PC-9 (cell line): ENCODE measurements at regions not wholly inside any gene's neighbourhood (a gene's known extent, or its start where the extent isn't known, plus 50 kb on each side); places are given as distances from the start of the nearest gene placed in this dataset.

ENCODE experiments used
- BruUV-seq: library from RNA; stranded (reverse); fragments of 400-500 nt; replicated peaks from 2 replicates; lab custom pipeline; 2021; lab: Mats Ljungman, UMichigan
- CTCF ChIA-PET: fragments of 300-600 bp; sonication (Branson Sonifier 250); formaldehyde crosslinking; loops from one replicate; lab custom pipeline; 2022; ENCODE audit warnings: antibody characterized with exemption; lab: Charles Lee
- POLR2A ChIA-PET: fragments of 300-600 bp; sonication (Branson Sonifier 250); formaldehyde crosslinking; loops from one replicate; lab custom pipeline; 2022; ENCODE audit warnings: antibody characterized with exemption; ENCODE audit not compliant: unreplicated experiment; lab: Charles Lee
- DNase-seq, 2 experiments: peaks; one replicate each; pipeline versions ENCODE4 v3.0.0 to v3.0.0-alpha.2; 2015 to 2022; ENCODE audit warnings: mixed read lengths in 1 of 2
- H2AFZ ChIP-seq: fragments of 200-600 bp; sonication (generic); 2 replicates; pipeline ENCODE4 v1.8.1; 2017; ENCODE audit warnings: antibody characterized with exemption
- H3F3A ChIP-seq: fragments of 200-600 bp; sonication (generic); 2 replicates; pipeline ENCODE4 v1.8.1; 2017; ENCODE audit warnings: antibody characterized with exemption, mild to moderate bottlenecking, low read depth; ENCODE audit not compliant: insufficient read depth
- H3K27ac ChIP-seq: fragments of 200-600 bp; sonication (generic); 2 replicates; pipeline ENCODE4 v1.6.1; 2016; ENCODE audit warnings: mixed run types
- H3K27me3 ChIP-seq: fragments of 200-600 bp; sonication (generic); 2 replicates; pipeline ENCODE4 v1.6.1; 2016; ENCODE audit warnings: low read depth, mixed run types; ENCODE audit not compliant: insufficient read depth
- H3K36me3 ChIP-seq: fragments of 200-600 bp; sonication (generic); 2 replicates; pipeline ENCODE4 v1.6.1; 2016; ENCODE audit warnings: low read depth, mixed run types
- H3K4me1 ChIP-seq: fragments of 200-600 bp; sonication (generic); replicated peaks from 2 replicates; pipeline ENCODE4 v1.6.1; 2016; ENCODE audit warnings: mixed run types; ENCODE audit not compliant: insufficient read depth
- H3K4me2 ChIP-seq: fragments of 200-600 bp; sonication (generic); 2 replicates; pipeline ENCODE4 v1.6.1; 2017; ENCODE audit warnings: mixed run types
- H3K4me3 ChIP-seq: fragments of 200-600 bp; sonication (generic); 2 replicates; pipeline ENCODE4 v1.6.1; 2016; ENCODE audit warnings: mixed run types
- H3K79me2 ChIP-seq: fragments of 200-600 bp; sonication (generic); 2 replicates; pipeline ENCODE4 v1.6.1; 2017; ENCODE audit warnings: low read depth, mixed run types
- H3K9me2 ChIP-seq: fragments of 200-600 bp; sonication (generic); 2 replicates; pipeline ENCODE4 v1.8.1; 2017; ENCODE audit warnings: mild to moderate bottlenecking; ENCODE audit not compliant: insufficient read depth
- H3K9me3 ChIP-seq: fragments of 200-600 bp; sonication (generic); 2 replicates; pipeline ENCODE4 v1.8.1; 2016; ENCODE audit warnings: low read depth; ENCODE audit not compliant: insufficient read depth
- H4K20me1 ChIP-seq: fragments of 200-600 bp; sonication (generic); 2 replicates; pipeline ENCODE4 v1.8.1; 2017; ENCODE audit not compliant: insufficient read depth
- CTCF ChIP-seq: fragments of 200-600 bp; sonication (generic); conservative IDR thresholded peaks from 2 replicates; pipeline ENCODE4 v1.6.1; 2017; ENCODE audit warnings: mixed run types, antibody characterized with exemption, mild to moderate bottlenecking, moderate library complexity
- EZH2 ChIP-seq: fragments of 200-600 bp; sonication (generic); IDR thresholded peaks from 2 replicates; pipeline ENCODE4 v1.8.0; 2017; ENCODE audit warnings: antibody characterized with exemption, low read depth
- intact Hi-C: fragments of 100-400 bp; cut with micrococcal nuclease; formaldehyde crosslinking; loops from one replicate; pipeline ENCODE4 v1.10.0; 2022; ENCODE audit not compliant: unreplicated experiment

- POLR2A ChIA-PET: no interaction called here
- H3K4me1 ChIP-seq: no peaks in the 10 kb centered on the region
- no TSS peak for BruUV-seq
These were observed 337.2 kb upstream of the API5 start for GRCh38 chr11:42974510-42975179.

DNA sequence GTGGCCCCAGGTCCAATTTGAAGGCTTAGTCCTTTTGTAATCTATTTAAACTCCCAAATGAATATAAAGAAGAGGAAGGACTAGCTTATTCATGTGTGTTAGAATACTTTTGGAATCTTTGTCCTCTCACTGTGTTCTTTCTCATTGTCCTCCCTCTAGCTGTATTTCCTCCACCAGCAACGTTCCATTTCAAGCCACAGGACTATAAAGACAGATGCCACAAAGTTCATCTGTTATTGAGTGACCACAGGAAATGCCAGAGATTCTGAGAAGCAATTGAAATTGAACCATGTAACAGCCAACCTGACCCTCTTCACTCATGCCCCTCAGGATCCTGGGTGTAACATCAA is 336.6 kb upstream of the API5 start:
- Histone ChIP-seq H3K4me2 (no peak overlapping the region), H3K4me3 (no peak overlapping the region)
- CTCF ChIA-PET: no interaction called here

More at GRCh38 chr11:42974510-42975179, 337.2 kb upstream of the API5 start:
- H3K4me3 ChIP-seq: no peak overlapping the region
- H3K9me2 ChIP-seq: no peaks in the 10 kb centered on the region
- no peaks in the 10 kb centered on the region for H3F3A ChIP-seq
- CTCF ChIA-PET: no interaction called here
- no peak for DNase-seq
- H2AFZ ChIP-seq: no peak overlapping the region
- intact Hi-C loops: no loop called here
- no peaks in the 10 kb centered on the region for H3K79me2 ChIP-seq
- no peaks in the 10 kb centered on the region; the same call in 1 of the 2 replicates for H3K9me3 ChIP-seq
- no peaks in the 10 kb centered on the region for H3K27me3 ChIP-seq
- H3K4me2 ChIP-seq: no peak overlapping the region
- no peak overlapping the region for H3K27ac ChIP-seq
- no peaks in the 10 kb centered on the region for H3K36me3 ChIP-seq
- no peaks in the 10 kb centered on the region for H4K20me1 ChIP-seq
- TF ChIP-seq EZH2 (no peak), CTCF (no peak)

DNA sequence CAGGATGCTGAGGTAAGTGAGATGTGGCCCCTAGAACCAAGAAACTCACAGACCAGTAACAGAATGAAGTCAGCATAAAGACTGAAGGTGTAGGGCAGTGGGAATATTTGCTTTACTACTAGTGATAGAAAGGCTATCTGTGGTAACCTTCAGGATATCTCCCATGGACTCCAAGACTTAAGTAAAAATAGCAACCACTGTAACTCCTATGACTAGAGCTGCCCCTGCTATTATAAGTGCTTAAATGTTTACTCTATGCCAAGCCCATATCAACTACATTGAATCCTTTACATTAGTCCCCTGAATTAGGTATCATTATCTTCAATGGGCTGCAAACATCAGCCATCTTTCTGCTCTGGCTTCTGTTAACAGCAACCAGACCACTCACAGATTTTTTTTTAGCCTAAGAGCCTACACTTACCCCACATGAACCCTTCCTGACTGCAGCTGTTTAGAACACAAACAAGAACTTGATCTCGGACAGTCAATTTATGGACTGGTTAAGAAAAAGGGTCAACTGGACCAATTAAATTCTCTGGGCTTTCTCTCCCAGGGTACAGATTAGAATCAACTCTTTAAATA is 335.1 kb upstream of the API5 start:
- no peaks in the 10 kb centered on the region for H3K27me3 ChIP-seq
- DNase-seq: no peak
- no peaks in the 10 kb centered on the region for H3K36me3 ChIP-seq
- H3K4me1 ChIP-seq: no peaks in the 10 kb centered on the region
- H2AFZ ChIP-seq: no peak overlapping the region
- intact Hi-C loops: no loop called here
- BruUV-seq: no TSS peak
- CTCF ChIA-PET: no interaction called here
- no peaks in the 10 kb centered on the region for H3K79me2 ChIP-seq
- POLR2A ChIA-PET: no interaction called here
- TF ChIP-seq EZH2 (no peak), CTCF (no peak)
- H3K27ac ChIP-seq: no peak overlapping the region
- no peak overlapping the region for H3K4me2 ChIP-seq
- H3K9me3 ChIP-seq: no peaks in the 10 kb centered on the region; the same call in 1 of the 2 replicates
- no peaks in the 10 kb centered on the region for H4K20me1 ChIP-seq
- no peaks in the 10 kb centered on the region for H3F3A ChIP-seq
- H3K4me3 ChIP-seq: no peak overlapping the region
- no peaks in the 10 kb centered on the region for H3K9me2 ChIP-seq

More for the DNA sequence above, 336.6 kb upstream of the API5 start:
- Histone ChIP-seq H3K4me1 (no peaks in the 10 kb centered on the region), H3K79me2 (no peaks in the 10 kb centered on the region), H3F3A (no peaks in the 10 kb centered on the region), H3K36me3 (no peaks in the 10 kb centered on the region), H4K20me1 (no peaks in the 10 kb centered on the region), H3K27ac (no peak overlapping the region), H3K9me2 (no peaks in the 10 kb centered on the region), H3K27me3 (no peaks in the 10 kb centered on the region), H3K9me3 (no peaks in the 10 kb centered on the region; the same call in 1 of the 2 replicates), H2AFZ (no peak overlapping the region)
- no TSS peak for BruUV-seq
- POLR2A ChIA-PET: no interaction called here
- intact Hi-C loops: no loop called here
- no peak for DNase-seq
- TF ChIP-seq CTCF: no peak
- no peak for TF ChIP-seq EZH2
